H1 (cell line): ENCODE measurements at regions not wholly inside any gene's neighbourhood (a gene's known extent, or its start where the extent isn't known, plus 50 kb on each side); places are given as distances from the start of the nearest gene placed in this dataset.

ENCODE experiments used
- CTCF ChIA-PET: fragments of 300-600 bp; sonication (Branson Sonifier 250); formaldehyde crosslinking; loops from one replicate; lab custom pipeline; 2021; ENCODE audit not compliant: partially characterized antibody; lab: Charles Lee
- POLR2A ChIA-PET: fragments of 300-600 bp; sonication (Branson Sonifier 250); formaldehyde crosslinking; loops from one replicate; lab custom pipeline; 2021; ENCODE audit warnings: inconsistent platforms; ENCODE audit not compliant: partially characterized antibody; lab: Charles Lee
- DNase-seq, 2 experiments: peaks; one replicate each; pipeline versions ENCODE4 v3.0.0 to v3.0.0-alpha.2; 2010 to 2022; ENCODE audit warnings: low spot score in 2 of 2, low read depth in 1 of 2, mixed read lengths in 1 of 2
- FAIRE-seq: peaks from 2 replicates; lab custom pipeline; 2011; peaks lifted over from hg19 to GRCh38; lab: Jason Lieb, UNC
- H2AFZ ChIP-seq: 2 replicates; pipeline ENCODE4 v1.8.1; 2012; ENCODE audit warnings: low read length, inconsistent platforms
- H2AK5ac ChIP-seq: 2 replicates; pipeline ENCODE4 v1.6.1; 2013; ENCODE audit warnings: low read depth, low read length
- H2BK120ac ChIP-seq: replicated peaks from 2 replicates; pipeline ENCODE3; 2013; ENCODE audit warnings: low read depth, low read length, inconsistent platforms
- H2BK12ac ChIP-seq: 2 replicates; pipeline ENCODE4 v1.6.1; 2013; ENCODE audit warnings: low read depth, low read length
- H2BK15ac ChIP-seq: 2 replicates; pipeline ENCODE4 v1.6.1; 2013; ENCODE audit warnings: low read length
- H2BK20ac ChIP-seq: 2 replicates; pipeline ENCODE4 v1.6.1; 2013; ENCODE audit warnings: low read length
- H2BK5ac ChIP-seq: 2 replicates; pipeline ENCODE4 v1.6.1; 2013; ENCODE audit warnings: low read depth, low read length
- H3K14ac ChIP-seq: 2 replicates; pipeline ENCODE4 v1.6.1; 2013; ENCODE audit warnings: inconsistent platforms; ENCODE audit not compliant: insufficient read length
- H3K18ac ChIP-seq: 2 replicates; pipeline ENCODE4 v1.6.1; 2013; ENCODE audit warnings: low read length; ENCODE audit errors: extremely low read depth
- H3K23ac ChIP-seq: 2 replicates; pipeline ENCODE4 v1.6.1; 2013; ENCODE audit warnings: inconsistent platforms; ENCODE audit not compliant: insufficient read length
- H3K23me2 ChIP-seq: 2 replicates; pipeline ENCODE4 v1.6.1; 2013; ENCODE audit warnings: low read depth, low read length
- H3K27ac ChIP-seq: 2 replicates; pipeline ENCODE4 v1.6.1; 2011; ENCODE audit warnings: low read depth, low read length, inconsistent platforms
- H3K27me3 ChIP-seq, 4 experiments: replicated peaks in 1 of 4; 1 replicate in 1 of 4; 2 replicates in 3 of 4; pipeline versions ENCODE4 v1.6.1 to v1.8.1; 2011 to 2013; ENCODE audit warnings: low read length in 3 of 4, mild to moderate bottlenecking in 3 of 4, inconsistent platforms in 2 of 4, mixed read lengths in 2 of 4, moderate library complexity in 1 of 4; ENCODE audit not compliant: control insufficient read depth in 3 of 4, insufficient read depth in 3 of 4; ENCODE audit errors: extremely low read depth in 1 of 4
- H3K36me3 ChIP-seq, 4 experiments: 2 replicates each; pipeline versions ENCODE4 v1.6.1 to v1.8.1; 2011 to 2013; ENCODE audit warnings: mild to moderate bottlenecking in 4 of 4, low read length in 3 of 4, moderate library complexity in 2 of 4, control low read depth in 1 of 4, inconsistent platforms in 1 of 4; ENCODE audit not compliant: insufficient read depth in 4 of 4, control insufficient read depth in 2 of 4
- H3K4ac ChIP-seq: replicated peaks from 2 replicates; pipeline ENCODE3; 2013; ENCODE audit warnings: low read length, low read depth, mixed read lengths, inconsistent platforms; ENCODE audit not compliant: insufficient read length
- H3K4me1 ChIP-seq, 4 experiments: replicated peaks in 1 of 4; 1 replicate in 1 of 4; 2 replicates in 3 of 4; pipeline versions ENCODE4 v1.6.1 to v1.8.1; 2011 to 2013; ENCODE audit warnings: low read length in 3 of 4, inconsistent platforms in 2 of 4, mixed read lengths in 1 of 4; ENCODE audit not compliant: insufficient read depth in 4 of 4, control insufficient read depth in 3 of 4
- H3K4me2 ChIP-seq, 2 experiments: 2 replicates each; pipeline versions ENCODE4 v1.6.1 to v1.8.1; 2011 to 2013; ENCODE audit warnings: low read depth in 2 of 2, low read length in 2 of 2, control low read depth in 1 of 2, inconsistent platforms in 1 of 2, mild to moderate bottlenecking in 1 of 2; ENCODE audit not compliant: insufficient read depth in 1 of 2
- H3K4me3 ChIP-seq, 4 experiments: fragments of 200-600, 300-600 bp in 1 of 4; sonication (generic), shearing (Covaris generic), sonication (Bioruptor Twin) in 1 of 4; 2 replicates each; pipeline versions ENCODE4 v1.5.1 to v1.8.1; 2011 to 2016; ENCODE audit warnings: low read length in 4 of 4, low read depth in 3 of 4, control low read depth in 2 of 4, inconsistent platforms in 2 of 4, mild to moderate bottlenecking in 2 of 4, mixed read lengths in 1 of 4, moderate library complexity in 1 of 4; ENCODE audit not compliant: insufficient read depth in 2 of 4; ENCODE audit errors: extremely low read depth in 1 of 4
- H3K56ac ChIP-seq: replicated peaks from 2 replicates; pipeline ENCODE3; 2013; ENCODE audit warnings: low read depth, mild to moderate bottlenecking, mixed read lengths, low read length, inconsistent platforms; ENCODE audit not compliant: insufficient read length
- H3K79me1 ChIP-seq: 2 replicates; pipeline ENCODE4 v1.6.1; 2013; ENCODE audit warnings: low read depth, low read length, control low read depth
- H3K79me2 ChIP-seq, 2 experiments: 2 replicates each; pipeline versions ENCODE4 v1.6.1 to v1.8.1; 2012 to 2013; ENCODE audit warnings: low read length in 2 of 2, mild to moderate bottlenecking in 2 of 2, inconsistent platforms in 1 of 2; ENCODE audit not compliant: insufficient read depth in 2 of 2, control insufficient read depth in 1 of 2
- H3K9ac ChIP-seq, 4 experiments: replicated peaks in 1 of 4; 1 replicate in 1 of 4; 2 replicates in 3 of 4; pipeline versions ENCODE4 v1.6.1 to v1.8.1; 2011 to 2013; ENCODE audit warnings: low read depth in 3 of 4, low read length in 3 of 4, control low read depth in 2 of 4, mild to moderate bottlenecking in 2 of 4, moderate library complexity in 2 of 4, inconsistent platforms in 1 of 4; ENCODE audit errors: extremely low read depth in 1 of 4
- H3K9me3 ChIP-seq, 2 experiments: 2 replicates each; pipeline versions ENCODE4 v1.6.1 to v1.8.1; 2012 to 2013; ENCODE audit warnings: mild to moderate bottlenecking in 2 of 2, moderate library complexity in 2 of 2, control low read depth in 1 of 2, inconsistent platforms in 1 of 2, low read depth in 1 of 2, low read length in 1 of 2, mixed read lengths in 1 of 2; ENCODE audit not compliant: insufficient read depth in 2 of 2
- H4K20me1 ChIP-seq, 2 experiments: replicated peaks in 1 of 2; 2 replicates each; pipeline versions ENCODE3 to v1.8.1; 2011 to 2013; ENCODE audit warnings: inconsistent platforms in 2 of 2, low read length in 2 of 2, mild to moderate bottlenecking in 1 of 2; ENCODE audit not compliant: insufficient read depth in 2 of 2, control insufficient read depth in 1 of 2
- H4K5ac ChIP-seq: 2 replicates; pipeline ENCODE4 v1.6.1; 2013; ENCODE audit warnings: low read length, low read depth, mixed read lengths, inconsistent platforms; ENCODE audit not compliant: insufficient read length
- H4K8ac ChIP-seq: 2 replicates; pipeline ENCODE4 v1.8.0; 2013; ENCODE audit warnings: mild to moderate bottlenecking, moderate library complexity, low read length, inconsistent platforms; ENCODE audit not compliant: insufficient read depth; ENCODE audit errors: extremely low read depth
- H4K91ac ChIP-seq: replicated peaks from 2 replicates; pipeline ENCODE3; 2013; ENCODE audit warnings: low read length, mixed read lengths, inconsistent platforms; ENCODE audit not compliant: insufficient read length
- BRCA1 ChIP-seq: IDR thresholded peaks from 2 replicates; pipeline ENCODE4 v1.6.1; 2012; ENCODE audit warnings: low read depth, low read length, improper control_type of control experiment
- USF2 ChIP-seq: IDR thresholded peaks from 2 replicates; pipeline ENCODE4 v1.6.1; 2011; ENCODE audit warnings: low read length, improper control_type of control experiment
- WGBS, 2 experiments: shearing (Covaris generic) in 1 of 2; methylation state at CpG; one replicate each; pipeline versions ENCODE4 v1.1.6 to v1.1.7; 2013 to 2015; ENCODE audit warnings: low lambda C conversion rate in 2 of 2, mixed read lengths in 2 of 2, inconsistent platforms in 1 of 2, low coverage in 1 of 2, missing lambda C conversion rate in 1 of 2; ENCODE audit not compliant: insufficient replicate concordance in 2 of 2, insufficient coverage in 1 of 2, insufficient read length in 1 of 2; ENCODE audit errors: extremely low coverage in 1 of 2, missing lambda C conversion rate in 1 of 2; 5-methylcytosine and 5-hydroxymethylcytosine counted together

- H2AK5ac ChIP-seq = no peak overlapping the region
- H3K79me1 ChIP-seq = no peaks in the 10 kb centered on the region
- no peaks in the 10 kb centered on the region for H3K36me3 ChIP-seq
- H2BK5ac ChIP-seq = no peak overlapping the region
- no peak overlapping the region for H3K4me2 ChIP-seq
- H4K8ac ChIP-seq = no peak overlapping the region
- no peak overlapping the region for H3K18ac ChIP-seq
- no peak overlapping the region for H2BK120ac ChIP-seq
- H3K9me3 ChIP-seq = no peaks in the 10 kb centered on the region
- peaks cover 0 to 3% (median 0%) of the 10 kb centered on the region in 4 experiments; a peak in 1 of 7 replicates for H3K4me1 ChIP-seq
- H3K14ac ChIP-seq = no peak overlapping the region
- no peak overlapping the region for H3K23ac ChIP-seq
- no peak overlapping the region for H3K9ac ChIP-seq
- H3K27ac ChIP-seq = no peak overlapping the region
- no peak overlapping the region for H2BK20ac ChIP-seq
- no peak for FAIRE-seq
- DNase-seq = no peak
- no peak overlapping the region for H3K4me3 ChIP-seq
- WGBS, 2 experiments = 93% methylated on average over 3 of the region's 3 CpGs; no CpG with 5 or more reads in 1 of the 2 experiments
- no peaks in the 10 kb centered on the region for H3K27me3 ChIP-seq
- CTCF ChIA-PET = interaction anchor here (0.7 kb wide), 1 partner anchor 79 kb away, joined by 3 read pairs; no protein-coding TSS in a partner anchor
- no peaks in the 10 kb centered on the region for H3K79me2 ChIP-seq
- H3K4ac ChIP-seq = no peak overlapping the region
- no peak overlapping the region for H2AFZ ChIP-seq
- H3K23me2 ChIP-seq = no peaks in the 10 kb centered on the region
- H2BK12ac ChIP-seq = no peak overlapping the region
- POLR2A ChIA-PET = no interaction called here
- no peaks in the 10 kb centered on the region for H4K20me1 ChIP-seq
- H4K5ac ChIP-seq = no peak overlapping the region
- H3K56ac ChIP-seq = no peak overlapping the region
- no peak overlapping the region for H2BK15ac ChIP-seq
- H4K91ac ChIP-seq = no peak overlapping the region
- TF ChIP-seq BRCA1 (no peak), USF2 (no peak)
These were observed 419.1 kb downstream of the ADGRL2 start for GRCh38 chr1:82219841-82220240.
